ENCODE measurements at regions not wholly inside any gene's neighbourhood (a gene's known extent, or its start where the extent isn't known, plus 50 kb on each side); places are given as distances from the start of the nearest gene placed in this dataset.

- no peak for TF ChIP-seq CTCF (IDR thresholded peaks at IDR 0.05; ENCODE audit: low read depth, low read length, missing control alignments)
- DNase-seq (ENCODE audit: low read depth), result no peak
- H3K4me3 ChIP-seq (ENCODE audit: low read depth, low read length), result no peak overlapping the region
- in situ Hi-C loops (cut with HindIII; ENCODE audit: low sequenced_read_pairs), result no loop called here
These were observed 540.8 kb downstream of the BRINP3 start for GRCh38 chr1:189936861-189937260.

- H3K4me3 ChIP-seq (ENCODE audit: low read depth, low read length), result no peak overlapping the region
- TF ChIP-seq CTCF (IDR thresholded peaks at IDR 0.05; ENCODE audit: low read depth, low read length, missing control alignments), result no peak
- in situ Hi-C loops (cut with HindIII; ENCODE audit: low sequenced_read_pairs), result no loop called here
- peak; percentile 66 for DNase-seq (ENCODE audit: low read depth)
These were observed 537.7 kb downstream of the BRINP3 start for GRCh38 chr1:189939967-189940366.

GRCh38 chr1:189941922-189942321 lies 535.7 kb downstream of the BRINP3 start:
- in situ Hi-C loops (cut with HindIII; ENCODE audit: low sequenced_read_pairs), result no loop called here
- no peak for TF ChIP-seq CTCF (IDR thresholded peaks at IDR 0.05; ENCODE audit: low read depth, low read length, missing control alignments)
- no peak overlapping the region for H3K4me3 ChIP-seq (ENCODE audit: low read depth, low read length)
- DNase-seq (ENCODE audit: low read depth), result no peak

- TF ChIP-seq CTCF (IDR thresholded peaks at IDR 0.05; ENCODE audit: low read depth, low read length, missing control alignments), result no peak
- no peak for DNase-seq (ENCODE audit: low read depth)
- no peak overlapping the region for H3K4me3 ChIP-seq (ENCODE audit: low read depth, low read length)
- in situ Hi-C loops (cut with HindIII; ENCODE audit: low sequenced_read_pairs), result no loop called here
These were observed 518.9 kb downstream of the BRINP3 start for GRCh38 chr1:189958756-189959155.

GRCh38 chr1:189960769-189961168 lies 516.9 kb downstream of the BRINP3 start:
- in situ Hi-C loops (cut with HindIII; ENCODE audit: low sequenced_read_pairs), result no loop called here

GRCh38 chr1:189962181-189962580 lies 515.5 kb downstream of the BRINP3 start:
- no peak for TF ChIP-seq CTCF (IDR thresholded peaks at IDR 0.05; ENCODE audit: low read depth, low read length, missing control alignments)
- DNase-seq (ENCODE audit: low read depth), result peak; percentile 76
- in situ Hi-C loops (cut with HindIII; ENCODE audit: low sequenced_read_pairs), result no loop called here
- no peak overlapping the region for H3K4me3 ChIP-seq (ENCODE audit: low read depth, low read length)

More at GRCh38 chr1:189960769-189961168, 516.9 kb downstream of the BRINP3 start:
- TF ChIP-seq CTCF (IDR thresholded peaks at IDR 0.05; ENCODE audit: low read depth, low read length, missing control alignments), result no peak
- DNase-seq (ENCODE audit: low read depth), result no peak
- H3K4me3 ChIP-seq (ENCODE audit: low read depth, low read length), result no peak overlapping the region
